ENCODE measurements at regions not wholly inside any gene's neighbourhood (a gene's known extent, or its start where the extent isn't known, plus 50 kb on each side); places are given as distances from the start of the nearest gene placed in this dataset.

DNA sequence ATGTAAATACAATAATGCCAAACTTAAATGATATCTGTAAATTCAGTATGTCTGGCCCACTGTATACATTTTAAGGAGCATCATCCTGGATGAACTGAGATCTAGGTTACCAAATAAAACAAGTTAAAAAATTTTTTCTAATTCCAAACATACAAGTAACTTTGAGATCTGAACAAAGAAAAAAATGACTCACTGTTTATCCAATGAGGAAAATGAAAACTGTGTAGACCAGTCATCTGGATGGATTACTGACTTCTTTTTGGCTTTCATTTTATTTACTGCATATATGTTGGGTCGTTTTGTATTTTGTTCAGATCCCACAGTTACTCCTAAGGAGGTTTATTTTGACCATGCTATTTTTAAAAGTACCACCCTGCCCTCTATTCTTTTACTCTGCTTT is 189.8 kb downstream of the RBM43 start:
- Histone ChIP-seq H3K27ac (ENCODE audit: low read length) (no peak overlapping the region), H3K9me3 (ENCODE audit: control insufficient read depth in 1 of 2, low read length in 2 of 2) (peaks cover 0 to 2% of the 10 kb centered on the region in 2 donors), H3K27me3 (ENCODE audit: low read depth, low read length) (no peaks in the 10 kb centered on the region), H3K36me3 (ENCODE audit: control insufficient read depth in 1 of 2, insufficient read depth in 2 of 2, low read length in 2 of 2) (no peaks in the 10 kb centered on the region), H3K4me1 (ENCODE audit: control insufficient read depth in 1 of 2, insufficient read depth in 2 of 2, low read length in 2 of 2) (no peaks in the 10 kb centered on the region), H3K4me3 (ENCODE audit: low read depth in 1 of 2, low read length in 2 of 2) (no peak overlapping the region)

DNA sequence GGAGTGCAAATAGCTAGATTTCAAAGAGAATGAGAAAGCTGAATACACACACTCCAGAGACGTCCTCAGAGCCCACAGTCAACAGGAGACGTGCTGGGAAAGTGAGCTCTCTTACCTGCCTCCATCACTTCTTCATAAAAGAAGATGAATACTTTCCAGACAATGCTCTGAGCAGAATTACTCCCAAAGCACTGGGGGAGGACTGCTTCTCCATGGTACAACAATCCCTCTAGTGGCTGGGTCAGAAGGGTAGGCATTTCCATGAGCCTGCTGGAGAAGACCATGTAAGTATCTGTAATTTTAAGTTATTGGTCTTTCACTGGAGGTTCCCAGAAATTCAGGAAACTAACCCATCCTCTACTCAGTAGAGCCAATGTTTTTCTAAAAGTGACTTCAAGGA is 190.3 kb downstream of the RBM43 start:
- Histone ChIP-seq H3K36me3 (ENCODE audit: control insufficient read depth in 1 of 2, insufficient read depth in 2 of 2, low read length in 2 of 2) (no peaks in the 10 kb centered on the region), H3K9me3 (ENCODE audit: control insufficient read depth in 1 of 2, low read length in 2 of 2) (peaks cover 0 to 2% of the 10 kb centered on the region in 2 donors), H3K27ac (ENCODE audit: low read length) (no peak overlapping the region), H3K4me1 (ENCODE audit: control insufficient read depth in 1 of 2, insufficient read depth in 2 of 2, low read length in 2 of 2) (no peaks in the 10 kb centered on the region), H3K4me3 (ENCODE audit: low read depth in 1 of 2, low read length in 2 of 2) (no peak overlapping the region), H3K27me3 (ENCODE audit: low read depth, low read length) (no peaks in the 10 kb centered on the region)

DNA sequence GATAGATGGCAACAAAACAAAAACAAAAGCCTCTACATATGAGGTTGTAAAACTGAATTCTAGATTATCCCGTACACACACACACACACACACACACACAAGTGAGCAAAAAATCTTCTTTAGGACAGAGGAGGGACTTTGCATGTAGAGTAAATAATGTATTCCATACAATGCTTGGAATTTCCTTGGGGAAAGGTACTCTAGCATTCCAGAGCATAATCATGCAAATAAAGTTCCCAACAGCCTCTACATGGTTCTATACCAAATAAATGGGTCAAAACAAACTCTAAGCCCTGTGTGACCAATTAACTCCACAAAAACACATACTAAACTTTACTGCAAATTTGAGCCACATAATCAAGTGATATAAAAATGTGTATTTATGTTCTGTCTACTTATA is 191.4 kb downstream of the RBM43 start:
- H3K27ac ChIP-seq (ENCODE audit: low read length): no peak overlapping the region
- peaks cover 0 to under 1% of the 10 kb centered on the region in 2 donors for H3K9me3 ChIP-seq (ENCODE audit: control insufficient read depth in 1 of 2, low read length in 2 of 2)
- no peaks in the 10 kb centered on the region for H3K4me1 ChIP-seq (ENCODE audit: control insufficient read depth in 1 of 2, insufficient read depth in 2 of 2, low read length in 2 of 2)

GRCh38 chr2:151067658-151068369 is 193.8 kb downstream of the RBM43 start:
- Histone ChIP-seq H3K9me3 (ENCODE audit: control insufficient read depth in 1 of 2, low read length in 2 of 2) (no peaks in the 10 kb centered on the region), H3K36me3 (ENCODE audit: control insufficient read depth in 1 of 2, insufficient read depth in 2 of 2, low read length in 2 of 2) (no peaks in the 10 kb centered on the region), H3K4me3 (ENCODE audit: low read depth in 1 of 2, low read length in 2 of 2) (no peak overlapping the region), H3K4me1 (ENCODE audit: control insufficient read depth in 1 of 2, insufficient read depth in 2 of 2, low read length in 2 of 2) (no peaks in the 10 kb centered on the region), H3K27me3 (ENCODE audit: low read depth, low read length) (no peaks in the 10 kb centered on the region), H3K27ac (ENCODE audit: low read length) (no peak overlapping the region)

More for the DNA sequence above, 191.4 kb downstream of the RBM43 start:
- Histone ChIP-seq H3K4me3 (ENCODE audit: low read depth in 1 of 2, low read length in 2 of 2) (no peak overlapping the region), H3K27me3 (ENCODE audit: low read depth, low read length) (no peaks in the 10 kb centered on the region), H3K36me3 (ENCODE audit: control insufficient read depth in 1 of 2, insufficient read depth in 2 of 2, low read length in 2 of 2) (no peaks in the 10 kb centered on the region)

- Histone ChIP-seq H3K36me3 (ENCODE audit: control insufficient read depth in 1 of 2, insufficient read depth in 2 of 2, low read length in 2 of 2) (no peaks in the 10 kb centered on the region), H3K27me3 (ENCODE audit: low read depth, low read length) (no peaks in the 10 kb centered on the region), H3K4me3 (ENCODE audit: low read depth in 1 of 2, low read length in 2 of 2) (no peak overlapping the region), H3K27ac (ENCODE audit: low read length) (no peak overlapping the region), H3K9me3 (ENCODE audit: control insufficient read depth in 1 of 2, low read length in 2 of 2) (no peaks in the 10 kb centered on the region), H3K4me1 (ENCODE audit: control insufficient read depth in 1 of 2, insufficient read depth in 2 of 2, low read length in 2 of 2) (no peaks in the 10 kb centered on the region)
Observed at GRCh38 chr2:151063271-151063670, 198.4 kb downstream of the RBM43 start.

- H3K36me3 ChIP-seq (ENCODE audit: control insufficient read depth in 1 of 2, insufficient read depth in 2 of 2, low read length in 2 of 2): no peaks in the 10 kb centered on the region
- no peak overlapping the region for H3K27ac ChIP-seq (ENCODE audit: low read length)
- no peaks in the 10 kb centered on the region for H3K4me1 ChIP-seq (ENCODE audit: control insufficient read depth in 1 of 2, insufficient read depth in 2 of 2, low read length in 2 of 2)
- no peak overlapping the region for H3K4me3 ChIP-seq (ENCODE audit: low read depth in 1 of 2, low read length in 2 of 2)
- H3K27me3 ChIP-seq (ENCODE audit: low read depth, low read length): no peaks in the 10 kb centered on the region
- no peaks in the 10 kb centered on the region for H3K9me3 ChIP-seq (ENCODE audit: control insufficient read depth in 1 of 2, low read length in 2 of 2)
Observed at GRCh38 chr2:151060287-151060686, 201.4 kb downstream of the RBM43 start.

- Histone ChIP-seq H3K27me3 (ENCODE audit: low read depth, low read length) (no peaks in the 10 kb centered on the region), H3K4me3 (ENCODE audit: low read depth in 1 of 2, low read length in 2 of 2) (no peak overlapping the region), H3K36me3 (ENCODE audit: control insufficient read depth in 1 of 2, insufficient read depth in 2 of 2, low read length in 2 of 2) (no peaks in the 10 kb centered on the region), H3K9me3 (ENCODE audit: control insufficient read depth in 1 of 2, low read length in 2 of 2) (no peaks in the 10 kb centered on the region), H3K27ac (ENCODE audit: low read length) (no peak overlapping the region), H3K4me1 (ENCODE audit: control insufficient read depth in 1 of 2, insufficient read depth in 2 of 2, low read length in 2 of 2) (no peaks in the 10 kb centered on the region)
Observed at GRCh38 chr2:151056870-151057269, 204.8 kb downstream of the RBM43 start.

DNA sequence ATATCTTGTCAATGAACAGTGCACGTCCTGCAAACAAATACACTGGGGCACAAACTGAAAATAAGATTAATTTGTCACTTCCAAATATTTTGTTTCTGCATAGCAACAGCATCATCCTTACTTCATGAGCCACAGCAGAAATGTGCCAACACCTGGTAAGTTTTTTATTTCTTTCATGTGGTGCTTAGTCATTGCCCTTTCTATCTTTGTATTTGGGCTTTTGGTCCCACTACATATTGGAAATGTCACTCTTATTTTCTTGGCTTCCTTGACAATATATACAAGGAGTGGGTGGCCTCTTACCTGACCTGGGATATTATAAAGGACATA is 208.0 kb downstream of the RBM43 start:
- no peaks in the 10 kb centered on the region for H3K9me3 ChIP-seq (ENCODE audit: control insufficient read depth in 1 of 2, low read length in 2 of 2)
- no peak overlapping the region for H3K4me3 ChIP-seq (ENCODE audit: low read depth in 1 of 2, low read length in 2 of 2)
- no peaks in the 10 kb centered on the region for H3K36me3 ChIP-seq (ENCODE audit: control insufficient read depth in 1 of 2, insufficient read depth in 2 of 2, low read length in 2 of 2)
- no peak overlapping the region for H3K27ac ChIP-seq (ENCODE audit: low read length)
- no peaks in the 10 kb centered on the region for H3K27me3 ChIP-seq (ENCODE audit: low read depth, low read length)
- no peaks in the 10 kb centered on the region for H3K4me1 ChIP-seq (ENCODE audit: control insufficient read depth in 1 of 2, insufficient read depth in 2 of 2, low read length in 2 of 2)

GRCh38 chr2:151052850-151053660 is 208.6 kb downstream of the RBM43 start:
- H3K4me1 ChIP-seq (ENCODE audit: control insufficient read depth in 1 of 2, insufficient read depth in 2 of 2, low read length in 2 of 2): no peaks in the 10 kb centered on the region

GRCh38 chr2:151051574-151052220 is 210.0 kb downstream of the RBM43 start:
- no peak overlapping the region for H3K4me3 ChIP-seq (ENCODE audit: low read depth in 1 of 2, low read length in 2 of 2)
- no peak overlapping the region for H3K27ac ChIP-seq (ENCODE audit: low read length)
- no peaks in the 10 kb centered on the region for H3K4me1 ChIP-seq (ENCODE audit: control insufficient read depth in 1 of 2, insufficient read depth in 2 of 2, low read length in 2 of 2)

More at GRCh38 chr2:151052850-151053660, 208.6 kb downstream of the RBM43 start:
- Histone ChIP-seq H3K27me3 (ENCODE audit: low read depth, low read length) (no peaks in the 10 kb centered on the region), H3K4me3 (ENCODE audit: low read depth in 1 of 2, low read length in 2 of 2) (no peak overlapping the region), H3K27ac (ENCODE audit: low read length) (no peak overlapping the region), H3K36me3 (ENCODE audit: control insufficient read depth in 1 of 2, insufficient read depth in 2 of 2, low read length in 2 of 2) (no peaks in the 10 kb centered on the region), H3K9me3 (ENCODE audit: control insufficient read depth in 1 of 2, low read length in 2 of 2) (no peaks in the 10 kb centered on the region)

GRCh38 chr2:151049746-151050145 is 211.9 kb downstream of the RBM43 start:
- H3K27me3 ChIP-seq (ENCODE audit: low read depth, low read length): no peaks in the 10 kb centered on the region
- H3K9me3 ChIP-seq (ENCODE audit: control insufficient read depth in 1 of 2, low read length in 2 of 2): no peaks in the 10 kb centered on the region
- H3K4me1 ChIP-seq (ENCODE audit: control insufficient read depth in 1 of 2, insufficient read depth in 2 of 2, low read length in 2 of 2): no peaks in the 10 kb centered on the region
- no peak overlapping the region for H3K4me3 ChIP-seq (ENCODE audit: low read depth in 1 of 2, low read length in 2 of 2)
- H3K36me3 ChIP-seq (ENCODE audit: control insufficient read depth in 1 of 2, insufficient read depth in 2 of 2, low read length in 2 of 2): no peaks in the 10 kb centered on the region
- no peak overlapping the region for H3K27ac ChIP-seq (ENCODE audit: low read length)

More at GRCh38 chr2:151051574-151052220, 210.0 kb downstream of the RBM43 start:
- H3K27me3 ChIP-seq (ENCODE audit: low read depth, low read length): no peaks in the 10 kb centered on the region
- no peaks in the 10 kb centered on the region for H3K36me3 ChIP-seq (ENCODE audit: control insufficient read depth in 1 of 2, insufficient read depth in 2 of 2, low read length in 2 of 2)
- H3K9me3 ChIP-seq (ENCODE audit: control insufficient read depth in 1 of 2, low read length in 2 of 2): no peaks in the 10 kb centered on the region

Measured in muscle layer of duodenum (tissue), 2 donors.